ENCODE measurements at regions not wholly inside any gene's neighbourhood (a gene's known extent, or its start where the extent isn't known, plus 50 kb on each side); places are given as distances from the start of the nearest gene placed in this dataset.
A peak's percentile ranks its signal among the peaks of the same experiment; 100 is the strongest.

- H3K27me3 Mint-ChIP-seq: peaks cover 4% of the 10 kb centered on the region
Measured at GRCh38 chr15:93319121-93319814, 230.3 kb upstream of the RGMA start.

GRCh38 chr15:93317772-93318171 lies 228.8 kb upstream of the RGMA start:
- no peak for TF ChIP-seq CTCF (conservative IDR thresholded peaks at IDR 0.05)
- H3K27me3 Mint-ChIP-seq: peaks cover 4% of the 10 kb centered on the region
- no peak overlapping the region for H3K27ac Mint-ChIP-seq
- H3K4me1 Mint-ChIP-seq (ENCODE audit: unreplicated experiment): peaks cover 12% of the 10 kb centered on the region
- DNase-seq (ENCODE audit: extremely low spot score, unreplicated experiment): no peak
- H3K36me3 Mint-ChIP-seq: no peaks in the 10 kb centered on the region
- no peak overlapping the region for H3K4me3 Mint-ChIP-seq
- H3K9me3 Mint-ChIP-seq: no peaks in the 10 kb centered on the region

More at GRCh38 chr15:93319121-93319814, 230.3 kb upstream of the RGMA start:
- Mint-ChIP-seq H3K36me3 (no peaks in the 10 kb centered on the region), H3K27ac (no peak overlapping the region), H3K9me3 (no peaks in the 10 kb centered on the region), H3K4me1 (ENCODE audit: unreplicated experiment) (peaks cover 8% of the 10 kb centered on the region), H3K4me3 (no peak overlapping the region)
- DNase-seq (ENCODE audit: extremely low spot score, unreplicated experiment): no peak
- TF ChIP-seq CTCF (conservative IDR thresholded peaks at IDR 0.05): no peak

- Mint-ChIP-seq H3K27ac (no peak overlapping the region), H3K36me3 (no peaks in the 10 kb centered on the region), H3K4me3 (no peak overlapping the region), H3K4me1 (ENCODE audit: unreplicated experiment) (peaks cover 13% of the 10 kb centered on the region), H3K27me3 (peaks cover 4% of the 10 kb centered on the region), H3K9me3 (no peaks in the 10 kb centered on the region)
- TF ChIP-seq CTCF (conservative IDR thresholded peaks at IDR 0.05): no peak
- DNase-seq (ENCODE audit: extremely low spot score, unreplicated experiment): no peak
Measured at GRCh38 chr15:93314245-93314644, 225.2 kb upstream of the RGMA start.

- no peak for DNase-seq (ENCODE audit: extremely low spot score, unreplicated experiment)
- TF ChIP-seq CTCF (conservative IDR thresholded peaks at IDR 0.05): no peak
- H3K4me1 Mint-ChIP-seq (ENCODE audit: unreplicated experiment): peaks cover 13% of the 10 kb centered on the region
- peak overlapping the region; percentile 69 for H3K27ac Mint-ChIP-seq
- no peaks in the 10 kb centered on the region for H3K36me3 Mint-ChIP-seq
- no peaks in the 10 kb centered on the region for H3K9me3 Mint-ChIP-seq
- peaks cover 4% of the 10 kb centered on the region for H3K27me3 Mint-ChIP-seq
- peak overlapping the region; percentile 43 for H3K4me3 Mint-ChIP-seq
Measured at GRCh38 chr15:93312891-93313486, 224.0 kb upstream of the RGMA start.

GRCh38 chr15:93311620-93312019 lies 222.6 kb upstream of the RGMA start:
- H3K9me3 Mint-ChIP-seq: no peaks in the 10 kb centered on the region
- H3K27ac Mint-ChIP-seq: no peak overlapping the region
- H3K27me3 Mint-ChIP-seq: peaks cover 4% of the 10 kb centered on the region
- H3K4me3 Mint-ChIP-seq: no peak overlapping the region
- peaks cover 13% of the 10 kb centered on the region for H3K4me1 Mint-ChIP-seq (ENCODE audit: unreplicated experiment)
- no peak for TF ChIP-seq CTCF (conservative IDR thresholded peaks at IDR 0.05)
- DNase-seq (ENCODE audit: extremely low spot score, unreplicated experiment): no peak
- no peaks in the 10 kb centered on the region for H3K36me3 Mint-ChIP-seq
